Fibroblast of lung (primary cell): ENCODE measurements at regions not wholly inside any gene's neighbourhood (a gene's known extent, or its start where the extent isn't known, plus 50 kb on each side); places are given as distances from the start of the nearest gene placed in this dataset.

ENCODE experiments used
- EZH2 ChIP-seq: IDR thresholded peaks from 2 replicates; pipeline ENCODE4 v1.5.1; 2012; ENCODE audit warnings: low read length, control low read depth, mild to moderate bottlenecking; ENCODE audit errors: missing control alignments
- TF ChIP-seq, protein P1 (sequence below), 2 donors: IDR thresholded peaks in 1 of 2; conservative IDR thresholded peaks in 1 of 2; 1 replicate in 1 of 2; 2 replicates in 1 of 2; pipeline ENCODE4 v1.5.1; 2011 to 2012; ENCODE audit warnings: low read length in 2 of 2, control low read depth in 1 of 2, inconsistent platforms in 1 of 2, low read depth in 1 of 2, mild to moderate bottlenecking in 1 of 2

DNA sequence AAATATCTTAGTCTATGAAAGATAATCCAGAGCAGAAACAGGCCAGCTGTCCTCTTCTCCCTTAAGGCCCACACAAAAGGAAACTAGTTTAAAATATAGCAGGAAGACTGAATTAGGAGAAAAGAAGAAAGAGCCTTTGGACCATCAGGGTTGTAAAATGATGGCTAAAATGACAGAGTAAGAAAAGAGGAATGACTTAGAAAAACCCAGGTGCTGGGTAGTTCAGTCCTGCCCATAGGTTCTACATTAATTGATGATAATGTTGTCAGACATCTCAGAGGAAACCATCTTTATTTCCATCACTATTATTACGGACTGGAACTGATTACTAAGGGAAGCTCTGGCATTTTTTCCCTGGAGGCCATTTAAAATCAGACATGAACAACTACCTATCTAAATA, 142.8 kb upstream of the STT3B start:
- TF ChIP-seq, protein P1, sequence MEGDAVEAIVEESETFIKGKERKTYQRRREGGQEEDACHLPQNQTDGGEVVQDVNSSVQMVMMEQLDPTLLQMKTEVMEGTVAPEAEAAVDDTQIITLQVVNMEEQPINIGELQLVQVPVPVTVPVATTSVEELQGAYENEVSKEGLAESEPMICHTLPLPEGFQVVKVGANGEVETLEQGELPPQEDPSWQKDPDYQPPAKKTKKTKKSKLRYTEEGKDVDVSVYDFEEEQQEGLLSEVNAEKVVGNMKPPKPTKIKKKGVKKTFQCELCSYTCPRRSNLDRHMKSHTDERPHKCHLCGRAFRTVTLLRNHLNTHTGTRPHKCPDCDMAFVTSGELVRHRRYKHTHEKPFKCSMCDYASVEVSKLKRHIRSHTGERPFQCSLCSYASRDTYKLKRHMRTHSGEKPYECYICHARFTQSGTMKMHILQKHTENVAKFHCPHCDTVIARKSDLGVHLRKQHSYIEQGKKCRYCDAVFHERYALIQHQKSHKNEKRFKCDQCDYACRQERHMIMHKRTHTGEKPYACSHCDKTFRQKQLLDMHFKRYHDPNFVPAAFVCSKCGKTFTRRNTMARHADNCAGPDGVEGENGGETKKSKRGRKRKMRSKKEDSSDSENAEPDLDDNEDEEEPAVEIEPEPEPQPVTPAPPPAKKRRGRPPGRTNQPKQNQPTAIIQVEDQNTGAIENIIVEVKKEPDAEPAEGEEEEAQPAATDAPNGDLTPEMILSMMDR (conservative IDR thresholded peaks at IDR 0.05 in 1 of 2, IDR thresholded peaks at IDR 0.05 in 1 of 2; ENCODE audit: low read depth in 1 of 2, low read length in 2 of 2): no peak
- no peak for TF ChIP-seq EZH2
